GM12891 (cell line): ENCODE measurements at regions not wholly inside any gene's neighbourhood (a gene's known extent, or its start where the extent isn't known, plus 50 kb on each side); places are given as distances from the start of the nearest gene placed in this dataset.

Experiments used
- DNase-seq: peaks from one replicate; pipeline ENCODE4 v3.0.0; 2011; ENCODE audit warnings: low spot score; ENCODE audit not compliant: insufficient read length
- FAIRE-seq: peaks from 2 replicates; lab custom pipeline; 2011; peaks lifted over from hg19 to GRCh38; lab: Jason Lieb, UNC
- PAX5 ChIP-seq: IDR thresholded peaks from 2 replicates; pipeline ENCODE4 v1.6.1; 2011; ENCODE audit warnings: low read length, moderate library complexity, mild to moderate bottlenecking; ENCODE audit not compliant: insufficient read depth, severe bottlenecking
- POLR2A ChIP-seq: IDR thresholded peaks from 2 replicates; pipeline ENCODE4 v1.6.1; 2011; ENCODE audit warnings: low read depth, low read length, control low read depth
- POLR2AphosphoS5 ChIP-seq: IDR thresholded peaks from 2 replicates; pipeline ENCODE4 v1.6.1; 2011; ENCODE audit warnings: low read depth, low read length, control low read depth
- POU2F2 ChIP-seq: IDR thresholded peaks from 2 replicates; pipeline ENCODE4 v1.6.1; 2011; ENCODE audit warnings: low read depth, mild to moderate bottlenecking, control low read depth, low read length, moderate library complexity
- SPI1 ChIP-seq: IDR thresholded peaks from 2 replicates; pipeline ENCODE4 v1.6.1; 2011; ENCODE audit warnings: low read depth, low read length, control low read depth
- TAF1 ChIP-seq: IDR thresholded peaks from 2 replicates; pipeline ENCODE4 v1.6.1; 2011; ENCODE audit warnings: low read depth, low read length, control low read depth

GRCh38 chr1:14517841-14518180 lies 80.7 kb upstream of the KAZN start:
- no peak for TF ChIP-seq POLR2A
- TF ChIP-seq TAF1: no peak
- TF ChIP-seq POLR2AphosphoS5: no peak
- no peak for TF ChIP-seq SPI1
- TF ChIP-seq POU2F2: no peak
- TF ChIP-seq PAX5: no peak
- DNase-seq: no peak
- no peak for FAIRE-seq

- no peak for DNase-seq
- TF ChIP-seq POLR2A (no peak), POU2F2 (no peak), TAF1 (no peak)
- peak; percentile 20 for FAIRE-seq
These were observed 78.5 kb upstream of the KAZN start for GRCh38 chr1:14519976-14520375.

- DNase-seq: no peak
- TF ChIP-seq POU2F2 (no peak), SPI1 (no peak), PAX5 (no peak), POLR2AphosphoS5 (no peak), POLR2A (no peak), TAF1 (no peak)
- FAIRE-seq: peak; percentile 33
These were observed 77.8 kb upstream of the KAZN start for GRCh38 chr1:14520514-14521163.

GRCh38 chr1:14521622-14522021 lies 76.9 kb upstream of the KAZN start:
- no peak for TF ChIP-seq PAX5
- TF ChIP-seq SPI1: 0 out of 2 replicates have a peak, but pooled peaks have one; percentile 8
- TF ChIP-seq POLR2AphosphoS5: no peak
- DNase-seq (no peak), FAIRE-seq (no peak)

- FAIRE-seq (no peak), DNase-seq (no peak)
- TF ChIP-seq SPI1: no peak
- no peak for TF ChIP-seq POU2F2
- no peak for TF ChIP-seq POLR2AphosphoS5
- no peak for TF ChIP-seq TAF1
- TF ChIP-seq POLR2A: no peak
- no peak for TF ChIP-seq PAX5
These were observed 76.2 kb upstream of the KAZN start for GRCh38 chr1:14522077-14522925.

GRCh38 chr1:14522926-14523241 lies 75.6 kb upstream of the KAZN start:
- FAIRE-seq: peak; percentile 40
- TF ChIP-seq PAX5 (no peak), POLR2AphosphoS5 (no peak), POLR2A (no peak), POU2F2 (no peak), SPI1 (no peak), TAF1 (no peak)
- peak; percentile 22 for DNase-seq

- DNase-seq (no peak), FAIRE-seq (no peak)
- TF ChIP-seq TAF1: no peak
These were observed 73.5 kb upstream of the KAZN start for GRCh38 chr1:14524826-14525636.

GRCh38 chr1:14529475-14529874 lies 69.0 kb upstream of the KAZN start:
- TF ChIP-seq PAX5 (no peak), POLR2AphosphoS5 (no peak), SPI1 (no peak), TAF1 (no peak), POU2F2 (no peak), POLR2A (no peak)
- no peak for FAIRE-seq
- no peak for DNase-seq

GRCh38 chr1:14531519-14531918 lies 67.0 kb upstream of the KAZN start:
- FAIRE-seq (no peak), DNase-seq (no peak)
- TF ChIP-seq SPI1 (no peak), POU2F2 (no peak), POLR2A (no peak), PAX5 (no peak), TAF1 (no peak), POLR2AphosphoS5 (no peak)
